Lower lobe of right lung (tissue), 2 donors: ENCODE measurements at regions not wholly inside any gene's neighbourhood (a gene's known extent, or its start where the extent isn't known, plus 50 kb on each side); places are given as distances from the start of the nearest gene placed in this dataset.

Experiments
- ATAC-seq, 2 donors: fragments of 200-7000 bp; cut with Tn5 transposase; one replicate each; pipeline ENCODE4 v1.9.1; 2020 to 2022; ENCODE audit warnings: mild to moderate bottlenecking in 2 of 2, moderate library complexity in 2 of 2
- DNase-seq: peaks from one replicate; pipeline ENCODE4 v3.0.0-alpha.2; 2020
- H3K27ac ChIP-seq: fragments of 200-600 bp; one replicate; pipeline ENCODE4 v1.8.0; 2022
- H3K27me3 ChIP-seq: fragments of 200-600 bp; one replicate; pipeline ENCODE4 v1.8.0; 2022; ENCODE audit warnings: low read depth
- H3K36me3 ChIP-seq: fragments of 200-600 bp; one replicate; pipeline ENCODE4 v1.8.0; 2022; ENCODE audit warnings: mild to moderate bottlenecking
- H3K4me1 ChIP-seq: fragments of 200-600 bp; one replicate; pipeline ENCODE4 v1.8.0; 2022
- H3K4me3 ChIP-seq: fragments of 200-600 bp; one replicate; pipeline ENCODE4 v1.8.0; 2022; ENCODE audit warnings: mild to moderate bottlenecking
- H3K9me3 ChIP-seq: fragments of 200-600 bp; one replicate; pipeline ENCODE4 v1.8.0; 2022
- intact Hi-C: fragments of 100-400 bp; cut with DNase I; formaldehyde crosslinking; loops from one replicate; pipeline ENCODE4 v1.11.0; 2022
- TF ChIP-seq, protein P1 (sequence below): fragments of 200-600 bp; IDR thresholded peaks from one replicate; pipeline ENCODE4 v1.8.0; 2022; ENCODE audit warnings: antibody characterized with exemption, mild to moderate bottlenecking
- donor health status: DM: no; HTN: yes; CAD: no; lungs with severe emphysema.

DNA sequence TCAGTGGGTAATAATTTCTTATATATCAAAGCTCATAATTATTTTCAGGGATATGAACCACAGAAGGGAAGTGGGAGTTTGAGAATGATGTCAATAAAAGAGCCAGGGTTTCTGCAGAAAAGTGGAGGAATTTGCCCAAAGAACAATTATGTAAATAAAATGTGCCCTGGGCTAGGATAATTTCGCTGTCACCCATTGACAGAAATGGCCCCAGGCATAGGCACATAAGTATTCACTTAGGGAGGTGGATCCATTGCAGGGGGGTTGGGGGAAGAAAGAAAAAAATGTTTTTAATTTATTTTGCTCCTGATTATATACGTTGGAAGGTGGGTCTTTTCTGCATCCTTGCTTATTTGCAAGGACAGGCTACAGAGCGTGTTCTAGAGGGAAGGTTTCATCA, 135.1 kb upstream of the IRX2 start:
- no peaks in the 10 kb centered on the region for H3K36me3 ChIP-seq
- H3K9me3 ChIP-seq: no peaks in the 10 kb centered on the region
- TF ChIP-seq, protein P1, sequence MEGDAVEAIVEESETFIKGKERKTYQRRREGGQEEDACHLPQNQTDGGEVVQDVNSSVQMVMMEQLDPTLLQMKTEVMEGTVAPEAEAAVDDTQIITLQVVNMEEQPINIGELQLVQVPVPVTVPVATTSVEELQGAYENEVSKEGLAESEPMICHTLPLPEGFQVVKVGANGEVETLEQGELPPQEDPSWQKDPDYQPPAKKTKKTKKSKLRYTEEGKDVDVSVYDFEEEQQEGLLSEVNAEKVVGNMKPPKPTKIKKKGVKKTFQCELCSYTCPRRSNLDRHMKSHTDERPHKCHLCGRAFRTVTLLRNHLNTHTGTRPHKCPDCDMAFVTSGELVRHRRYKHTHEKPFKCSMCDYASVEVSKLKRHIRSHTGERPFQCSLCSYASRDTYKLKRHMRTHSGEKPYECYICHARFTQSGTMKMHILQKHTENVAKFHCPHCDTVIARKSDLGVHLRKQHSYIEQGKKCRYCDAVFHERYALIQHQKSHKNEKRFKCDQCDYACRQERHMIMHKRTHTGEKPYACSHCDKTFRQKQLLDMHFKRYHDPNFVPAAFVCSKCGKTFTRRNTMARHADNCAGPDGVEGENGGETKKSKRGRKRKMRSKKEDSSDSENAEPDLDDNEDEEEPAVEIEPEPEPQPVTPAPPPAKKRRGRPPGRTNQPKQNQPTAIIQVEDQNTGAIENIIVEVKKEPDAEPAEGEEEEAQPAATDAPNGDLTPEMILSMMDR: no peak
- intact Hi-C loops: no loop called here
- DNase-seq (no peak), ATAC-seq (no peak)
- H3K4me3 ChIP-seq: no peak overlapping the region
- no peak overlapping the region for H3K27ac ChIP-seq
- no peaks in the 10 kb centered on the region for H3K4me1 ChIP-seq
- no peaks in the 10 kb centered on the region for H3K27me3 ChIP-seq

DNA sequence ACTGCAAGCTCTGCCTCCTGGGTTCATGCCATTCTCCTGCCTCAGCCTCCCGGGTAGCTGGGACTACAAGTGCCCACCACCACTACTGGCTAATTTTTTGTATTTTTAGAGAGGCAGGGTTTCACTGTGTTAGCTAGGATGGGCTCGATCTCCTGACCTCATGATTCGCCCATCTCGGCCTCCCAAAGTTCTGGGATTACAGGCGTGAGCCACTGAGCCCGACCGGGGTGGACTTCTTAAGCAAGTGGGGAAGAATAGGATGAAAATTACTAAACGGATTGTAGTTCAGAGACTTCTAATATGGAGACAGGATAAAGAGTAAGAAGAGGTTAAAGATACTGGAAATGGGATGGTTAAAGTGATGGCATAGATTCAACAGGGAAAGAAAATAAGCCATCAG, 132.3 kb upstream of the IRX2 start:
- Histone ChIP-seq H3K27me3 (no peaks in the 10 kb centered on the region), H3K9me3 (peaks cover 15% of the 10 kb centered on the region), H3K4me1 (no peaks in the 10 kb centered on the region), H3K4me3 (no peak overlapping the region), H3K36me3 (no peaks in the 10 kb centered on the region), H3K27ac (no peak overlapping the region)
- TF ChIP-seq, protein P1: no peak
- DNase-seq (no peak), ATAC-seq (no peak)
- intact Hi-C loops: no loop called here

DNA sequence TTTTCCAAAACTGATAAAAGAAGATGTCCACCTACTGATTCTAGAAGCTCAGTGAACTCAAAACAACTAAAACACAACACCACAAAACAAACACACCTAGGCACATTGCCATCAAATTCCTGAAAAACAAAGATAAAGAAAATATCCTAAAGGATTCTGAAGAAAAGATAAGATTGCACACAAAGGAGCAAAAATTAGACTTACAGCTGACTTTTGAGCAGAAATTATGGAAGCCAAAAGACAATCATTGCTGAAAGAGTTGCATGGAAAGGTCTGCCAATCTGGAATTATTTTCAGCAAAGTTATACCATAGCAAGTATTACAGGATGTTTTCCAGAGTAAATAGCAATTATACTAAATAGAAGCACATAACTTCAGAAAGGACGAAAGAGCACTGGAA, 128.2 kb upstream of the IRX2 start:
- TF ChIP-seq, protein P1: no peak
- intact Hi-C loops: no loop called here
- Histone ChIP-seq H3K36me3 (no peaks in the 10 kb centered on the region), H3K9me3 (peaks cover 19% of the 10 kb centered on the region), H3K27ac (no peak overlapping the region), H3K27me3 (no peaks in the 10 kb centered on the region), H3K4me3 (no peak overlapping the region), H3K4me1 (no peaks in the 10 kb centered on the region)
- no peak for ATAC-seq
- no peak for DNase-seq

DNA sequence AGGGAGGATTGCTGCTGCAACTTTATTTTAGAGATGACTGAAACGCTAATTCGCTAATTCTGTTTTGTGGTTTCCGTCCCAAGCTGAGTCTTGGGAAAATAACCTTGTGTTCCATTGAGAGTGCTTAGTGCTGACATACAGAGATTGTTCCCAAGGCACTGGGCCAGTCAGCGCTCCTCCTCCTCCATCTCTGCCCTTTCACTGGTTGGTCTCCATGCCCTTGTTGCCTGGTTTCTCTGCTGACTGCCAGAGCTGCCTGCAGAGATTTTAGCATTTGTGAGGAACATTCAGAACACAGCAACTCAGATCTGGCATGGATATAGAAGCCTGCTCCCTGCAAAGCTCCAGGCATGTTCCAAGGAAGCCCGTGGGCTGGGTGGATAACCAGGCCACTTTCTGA, 126.0 kb upstream of the IRX2 start:
- H3K9me3 ChIP-seq: peaks cover 19% of the 10 kb centered on the region
- DNase-seq (no peak), ATAC-seq (no peak)
- no peaks in the 10 kb centered on the region for H3K36me3 ChIP-seq
- TF ChIP-seq, protein P1: no peak
- no peaks in the 10 kb centered on the region for H3K27me3 ChIP-seq
- no peak overlapping the region for H3K27ac ChIP-seq
- no peaks in the 10 kb centered on the region for H3K4me1 ChIP-seq
- no peak overlapping the region for H3K4me3 ChIP-seq
- intact Hi-C loops: no loop called here

DNA sequence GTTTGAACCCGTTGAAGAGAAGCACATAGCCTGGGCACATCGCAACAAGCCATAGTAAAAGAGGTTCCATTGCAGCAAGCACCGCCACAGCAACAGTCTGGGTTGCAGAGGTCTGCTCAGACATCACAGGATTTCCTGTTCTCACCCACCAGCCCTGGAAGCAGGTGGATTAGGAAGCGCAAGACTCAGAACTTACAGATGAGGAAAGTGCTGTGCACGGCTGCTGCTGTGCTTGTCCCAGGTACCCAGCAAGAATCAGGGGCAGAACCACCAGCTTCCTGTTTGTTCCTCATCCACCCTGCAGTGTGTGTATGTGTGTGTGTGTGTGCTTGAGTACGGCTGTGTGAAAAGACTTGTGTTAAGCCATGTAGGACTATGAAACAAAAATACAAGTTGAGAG, 124.7 kb upstream of the IRX2 start:
- intact Hi-C loops: no loop called here
- Histone ChIP-seq H3K27ac (no peak overlapping the region), H3K4me1 (no peaks in the 10 kb centered on the region), H3K4me3 (no peak overlapping the region), H3K9me3 (peaks cover 19% of the 10 kb centered on the region), H3K36me3 (no peaks in the 10 kb centered on the region), H3K27me3 (no peaks in the 10 kb centered on the region)
- ATAC-seq (no peak), DNase-seq (no peak)
- TF ChIP-seq, protein P1: no peak

DNA sequence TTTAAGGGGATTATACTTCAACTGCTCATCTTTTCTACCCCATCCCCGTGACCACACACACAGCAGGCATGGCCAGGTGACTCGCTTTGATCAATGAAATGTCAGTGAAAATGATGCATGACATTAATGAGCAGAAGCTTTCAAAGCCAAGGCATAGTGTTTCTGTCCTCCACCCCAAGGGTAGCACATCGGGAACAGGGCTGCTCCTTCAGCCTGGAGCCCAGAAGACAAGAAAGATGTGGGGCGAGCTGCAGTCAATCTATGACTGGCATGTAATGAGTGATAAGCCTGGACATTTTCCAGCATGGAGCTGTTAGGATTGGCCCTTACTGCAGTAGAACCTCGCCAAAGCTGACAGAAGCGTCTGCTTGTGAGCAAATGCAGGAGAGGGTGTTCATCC, 122.6 kb upstream of the IRX2 start:
- ATAC-seq (no peak), DNase-seq (no peak)
- intact Hi-C loops: no loop called here

More for the DNA sequence above, 122.6 kb upstream of the IRX2 start:
- no peak overlapping the region for H3K4me3 ChIP-seq
- no peaks in the 10 kb centered on the region for H3K27me3 ChIP-seq
- no peaks in the 10 kb centered on the region for H3K4me1 ChIP-seq
- no peak overlapping the region for H3K27ac ChIP-seq
- no peaks in the 10 kb centered on the region for H3K36me3 ChIP-seq
- H3K9me3 ChIP-seq: peaks cover 8% of the 10 kb centered on the region
- TF ChIP-seq, protein P1: no peak
